UCSD-AML1 (cell line): ENCODE measurements at regions not wholly inside any gene's neighbourhood (a gene's known extent, or its start where the extent isn't known, plus 50 kb on each side); places are given as distances from the start of the nearest gene placed in this dataset.
"Not testable (repeated sequence)": the region's sequence is repeated elsewhere in the genome, so short reads cannot be mapped to it uniquely, and the experiment has no call there.

ENCODE experiments used
- DNase-seq: peaks from one replicate; lab custom pipeline; 2025; ENCODE audit not compliant: unreplicated experiment; lab: John Stamatoyannopoulos, UW

GRCh38 chr2:9707611-9708160, 76.9 kb upstream of the YWHAQ start:
- no peak for DNase-seq

- DNase-seq = no peak
These were observed 78.1 kb upstream of the YWHAQ start for GRCh38 chr2:9708683-9709538.

GRCh38 chr2:9709539-9710285, 78.9 kb upstream of the YWHAQ start:
- DNase-seq = no peak

GRCh38 chr2:9710311-9710710, 79.5 kb upstream of the YWHAQ start:
- no peak for DNase-seq

GRCh38 chr2:9712263-9712662, 81.5 kb upstream of the YWHAQ start:
- no peak for DNase-seq

GRCh38 chr2:9714630-9715214, 83.9 kb upstream of the YWHAQ start:
- DNase-seq = no peak

- no peak for DNase-seq
These were observed 84.4 kb upstream of the YWHAQ start for GRCh38 chr2:9715238-9715637.

- DNase-seq = no peak
These were observed 87.2 kb upstream of the YWHAQ start for GRCh38 chr2:9717886-9718451.

- DNase-seq = no peak
These were observed 89.7 kb upstream of the YWHAQ start for GRCh38 chr2:9720352-9721093.

GRCh38 chr2:9721344-9721743, 90.5 kb upstream of the YWHAQ start:
- no peak for DNase-seq

- DNase-seq = no peak
These were observed 91.7 kb upstream of the YWHAQ start for GRCh38 chr2:9722451-9722850.

- no peak for DNase-seq
These were observed 93.8 kb upstream of the YWHAQ start for GRCh38 chr2:9724565-9724964.

- DNase-seq = no peak
These were observed 94.3 kb upstream of the YWHAQ start for GRCh38 chr2:9725106-9725505.

GRCh38 chr2:9726016-9726415, 95.2 kb upstream of the YWHAQ start:
- DNase-seq = not testable (repeated sequence)

GRCh38 chr2:9730523-9730922, 99.7 kb upstream of the YWHAQ start:
- DNase-seq = not testable (repeated sequence)

- no peak for DNase-seq
These were observed 102.0 kb upstream of the YWHAQ start for GRCh38 chr2:9732824-9733223.

GRCh38 chr2:9734308-9734707, 103.5 kb upstream of the YWHAQ start:
- DNase-seq = no peak

GRCh38 chr2:9735335-9735734, 104.5 kb upstream of the YWHAQ start:
- DNase-seq = no peak

- no peak for DNase-seq
These were observed 105.2 kb upstream of the YWHAQ start for GRCh38 chr2:9736021-9736420.

GRCh38 chr2:9737053-9737875, 106.0 kb upstream of the TAF1B start:
- no peak for DNase-seq
